ENCODE measurements at regions not wholly inside any gene's neighbourhood (a gene's known extent, or its start where the extent isn't known, plus 50 kb on each side); places are given as distances from the start of the nearest gene placed in this dataset.

GRCh38 chr7:13189668-13190067, 502.2 kb downstream of the ARL4A start:
- no peak for TF ChIP-seq CTCF (IDR thresholded peaks at IDR 0.05; ENCODE audit: insufficient read depth, low read length)
- H3K4me3 ChIP-seq (ENCODE audit: low read depth, low read length), result no peak overlapping the region
- DNase-seq (ENCODE audit: low read depth), result peak; percentile 29

DNA sequence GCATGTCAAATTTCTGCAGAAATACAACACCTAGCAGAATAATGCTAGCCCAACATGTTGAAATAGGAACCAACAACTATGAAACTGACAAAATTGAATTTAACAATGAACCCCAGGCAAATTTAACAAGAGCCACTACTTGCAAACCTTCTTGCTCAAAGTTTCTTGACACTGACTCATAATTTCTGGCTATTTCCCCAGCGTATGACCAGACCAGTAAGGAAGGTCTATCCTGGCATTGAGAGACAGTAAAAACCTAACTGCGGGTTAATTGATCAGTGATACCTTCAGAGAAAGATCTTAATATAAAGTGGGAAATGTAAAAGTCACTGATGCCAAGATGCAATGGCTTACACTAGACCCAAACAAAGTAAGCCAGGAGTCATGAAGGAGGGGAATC, 510.1 kb downstream of the ARL4A start:
- no peak for TF ChIP-seq CTCF (IDR thresholded peaks at IDR 0.05; ENCODE audit: insufficient read depth, low read length)
- peak; percentile 57 for DNase-seq (ENCODE audit: low read depth)
- no peak overlapping the region for H3K4me3 ChIP-seq (ENCODE audit: low read depth, low read length)

DNA sequence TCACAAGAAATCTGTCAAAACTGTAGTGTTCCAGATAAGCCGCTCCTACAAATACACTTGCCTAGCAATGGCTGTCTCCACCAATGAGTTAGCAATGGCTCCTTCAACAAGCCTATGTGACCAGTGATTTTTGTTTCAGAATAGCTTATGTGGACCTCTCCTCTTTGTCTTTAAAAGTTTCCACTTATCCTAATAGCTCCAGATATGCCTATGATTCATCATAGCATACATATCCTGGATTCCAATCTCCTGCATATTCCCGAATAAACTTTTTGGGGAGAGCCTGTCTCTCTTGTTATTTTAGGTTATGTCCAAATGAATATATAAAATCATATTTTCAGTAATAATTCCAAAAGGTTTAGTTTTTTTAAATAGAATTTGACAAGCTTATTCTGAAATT, 510.6 kb downstream of the ARL4A start:
- TF ChIP-seq CTCF (IDR thresholded peaks at IDR 0.05; ENCODE audit: insufficient read depth, low read length), result no peak
- DNase-seq (ENCODE audit: low read depth), result peak; percentile 26
- H3K4me3 ChIP-seq (ENCODE audit: low read depth, low read length), result no peak overlapping the region

DNA sequence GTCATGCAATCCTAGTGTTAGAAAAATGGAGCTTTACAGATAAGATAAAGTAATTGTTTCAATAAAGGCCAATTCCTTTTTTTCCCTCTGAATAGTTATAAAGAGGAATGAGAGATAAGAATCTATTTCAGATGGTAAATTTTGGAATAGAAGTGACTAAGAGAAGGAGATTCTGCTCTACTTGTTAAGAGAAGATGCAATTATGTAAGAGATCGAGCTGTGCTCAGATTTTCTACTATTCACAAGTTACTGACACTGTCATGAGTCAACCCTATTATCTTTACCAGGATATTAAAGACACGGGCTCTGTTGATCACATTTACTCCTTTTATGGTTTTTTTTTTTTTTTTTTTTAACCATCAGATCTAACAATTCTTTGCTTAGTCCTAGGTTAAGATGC, 511.3 kb downstream of the ARL4A start:
- peak; percentile 75 for DNase-seq (ENCODE audit: low read depth)
- no peak overlapping the region for H3K4me3 ChIP-seq (ENCODE audit: low read depth, low read length)
- no peak for TF ChIP-seq CTCF (IDR thresholded peaks at IDR 0.05; ENCODE audit: insufficient read depth, low read length)

- DNase-seq (ENCODE audit: low read depth), result no peak
- no peak overlapping the region for H3K4me3 ChIP-seq (ENCODE audit: low read depth, low read length)
- no peak for TF ChIP-seq CTCF (IDR thresholded peaks at IDR 0.05; ENCODE audit: insufficient read depth, low read length)
These were observed 514.2 kb downstream of the ARL4A start for GRCh38 chr7:13201628-13202027.

- TF ChIP-seq CTCF (IDR thresholded peaks at IDR 0.05; ENCODE audit: insufficient read depth, low read length), result no peak
- H3K4me3 ChIP-seq (ENCODE audit: low read depth, low read length), result no peak overlapping the region
- DNase-seq (ENCODE audit: low read depth), result peak; percentile 83
These were observed 530.3 kb downstream of the ARL4A start for GRCh38 chr7:13217768-13218167.

- TF ChIP-seq CTCF (IDR thresholded peaks at IDR 0.05; ENCODE audit: insufficient read depth, low read length), result no peak
- no peak overlapping the region for H3K4me3 ChIP-seq (ENCODE audit: low read depth, low read length)
- no peak for DNase-seq (ENCODE audit: low read depth)
These were observed 537.6 kb downstream of the ARL4A start for GRCh38 chr7:13225068-13225467.
